ENCODE measurements at regions not wholly inside any gene's neighbourhood (a gene's known extent, or its start where the extent isn't known, plus 50 kb on each side); places are given as distances from the start of the nearest gene placed in this dataset.

DNA sequence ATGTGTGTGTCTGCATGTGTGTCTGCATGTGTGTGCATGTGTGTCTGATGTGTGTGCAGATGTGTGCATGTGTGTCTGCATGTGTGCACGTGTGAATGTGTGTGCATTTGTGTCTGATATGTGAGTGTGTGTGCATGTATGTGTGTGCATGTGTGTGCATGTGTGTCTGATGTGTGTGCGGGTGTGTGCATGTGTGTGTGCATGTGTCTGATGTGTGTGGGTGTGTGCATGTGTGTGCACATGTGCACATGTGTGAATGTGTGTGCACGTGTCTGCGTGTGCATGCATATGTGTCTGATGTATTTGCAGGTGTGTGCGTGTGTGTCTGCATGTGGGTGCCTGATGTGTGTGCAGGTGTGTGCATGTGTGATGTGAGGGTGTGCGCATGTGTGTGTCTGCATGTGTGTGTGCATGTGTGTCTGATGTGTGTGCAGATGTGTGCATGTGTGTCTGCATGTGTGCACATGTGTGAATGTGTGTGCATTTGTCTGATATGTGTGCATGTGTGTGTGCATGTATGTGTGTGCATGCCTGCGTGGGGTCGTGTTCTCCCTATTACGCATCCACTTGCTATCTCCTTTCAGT, 470.1 kb upstream of the HS6ST1 start:
- no peaks in the 10 kb centered on the region for H3K9me3 ChIP-seq (replicated peaks; ENCODE audit: control insufficient read depth, insufficient read depth, low read depth, low read length)
- peaks cover 10 to 52% of the 10 kb centered on the region in 2 experiments; a peak in 3 of 5 replicates for H3K27me3 ChIP-seq (ENCODE audit: control insufficient read depth in 2 of 2, insufficient read depth in 2 of 2, low read length in 2 of 2)
- no peak overlapping the region for H3K9ac ChIP-seq (ENCODE audit: insufficient read depth in 1 of 2, low read depth in 2 of 2, low read length in 2 of 2)
- FAIRE-seq (peak; percentile 37), DNase-seq (ENCODE audit: extremely low read depth in 1 of 4, low spot score in 3 of 4) (no peak), ATAC-seq (no peak)
- POLR2A ChIA-PET, result no interaction called here
- no peak overlapping the region for H3K4me2 ChIP-seq (ENCODE audit: insufficient read depth, low read length)
- no peaks in the 10 kb centered on the region for H3K4me1 ChIP-seq (replicated peaks in 1 of 2; ENCODE audit: control insufficient read depth in 2 of 2, insufficient read depth in 2 of 2, low read length in 2 of 2)
- no peak for TF ChIP-seq ZNF592 (IDR thresholded peaks at IDR 0.05)
- TF ChIP-seq NR2C2 (CRISPR knock-in tag; IDR thresholded peaks at IDR 0.05), result no peak
- no peak for TF ChIP-seq NR2C2 (tag; IDR thresholded peaks at IDR 0.05)
- no peak for TF ChIP-seq CCAR2 (IDR thresholded peaks at IDR 0.05; ENCODE audit: low read depth, low read length)
- no peak for TF ChIP-seq RBBP5 (IDR thresholded peaks at IDR 0.05; ENCODE audit: borderline replicate concordance, insufficient read depth, low read length, poor library complexity, severe bottlenecking)
- TF ChIP-seq JUND (IDR thresholded peaks at IDR 0.05; ENCODE audit: borderline replicate concordance, low read depth, low read length), result no peak
- no peak for TF ChIP-seq JUND (tag; IDR thresholded peaks at IDR 0.05; ENCODE audit: borderline replicate concordance, low read depth, low read length)
- TF ChIP-seq SREBF2 (CRISPR knock-in tag; IDR thresholded peaks at IDR 0.05), result no peak
- TF ChIP-seq NCOR1 (IDR thresholded peaks at IDR 0.05), result no peak
- no peak for TF ChIP-seq OTX1 (CRISPR knock-in tag; IDR thresholded peaks at IDR 0.05)
- no peak for TF ChIP-seq TGIF2 (CRISPR knock-in tag; IDR thresholded peaks at IDR 0.05)
- no peak for TF ChIP-seq ZNF76 (CRISPR knock-in tag; IDR thresholded peaks at IDR 0.05; ENCODE audit: borderline replicate concordance)
- no peak for TF ChIP-seq RNF2 (IDR thresholded peaks at IDR 0.05)
- TF ChIP-seq GABPB2 (CRISPR knock-in tag; conservative IDR thresholded peaks at IDR 0.05), result no peak
- no peak for TF ChIP-seq NUFIP1 (IDR thresholded peaks at IDR 0.05; ENCODE audit: partially characterized antibody)
- no peak for TF ChIP-seq MLLT1 (IDR thresholded peaks at IDR 0.05)
- TF ChIP-seq FIP1L1 (IDR thresholded peaks at IDR 0.05; ENCODE audit: low read depth, low read length, poor library complexity, severe bottlenecking), result no peak
- no peak for TF ChIP-seq ZSCAN29 (IDR thresholded peaks at IDR 0.05)
- TF ChIP-seq ASH1L (IDR thresholded peaks at IDR 0.05; ENCODE audit: borderline replicate concordance, low read depth, partially characterized antibody), result no peak
- TF ChIP-seq ZFP36 (IDR thresholded peaks at IDR 0.05; ENCODE audit: low read depth, low read length, partially characterized antibody), result no peak
- no peak for TF ChIP-seq TEAD2 (tag; IDR thresholded peaks at IDR 0.05)
- H3K27ac ChIP-seq (ENCODE audit: extremely low read depth, low read depth, low read length), result no peak overlapping the region
- H2AFZ ChIP-seq (ENCODE audit: low read depth, low read length), result no peak overlapping the region
- H3K4me3 ChIP-seq, result no peak overlapping the region
- intact Hi-C loops (cut with micrococcal nuclease) (no loop called here), in situ Hi-C loops (cut with MboI) (no loop called here)
- WGBS (ENCODE audit: insufficient coverage, low coverage, missing lambda C conversion rate), result 7% methylated on average over 9 of the region's 9 CpGs
- CTCF ChIA-PET (ENCODE audit: low intra/inter-chr PET ratio), result no interaction called here
- H3K9me1 ChIP-seq (ENCODE audit: control insufficient read depth, insufficient read depth, low read length), result peaks cover 3% of the 10 kb centered on the region
- no peaks in the 10 kb centered on the region for H3K79me2 ChIP-seq (ENCODE audit: control insufficient read depth, insufficient read depth, low read length)
- H3K36me3 ChIP-seq (ENCODE audit: control insufficient read depth, insufficient read depth, low read length), result no peaks in the 10 kb centered on the region
- no TSS peak for BruUV-seq (replicated peaks)
- no peaks in the 10 kb centered on the region for H4K20me1 ChIP-seq (replicated peaks; ENCODE audit: control insufficient read depth, insufficient read depth, low read length)
